ENCODE measurements at regions not wholly inside any gene's neighbourhood (a gene's known extent, or its start where the extent isn't known, plus 50 kb on each side); places are given as distances from the start of the nearest gene placed in this dataset.

DNA sequence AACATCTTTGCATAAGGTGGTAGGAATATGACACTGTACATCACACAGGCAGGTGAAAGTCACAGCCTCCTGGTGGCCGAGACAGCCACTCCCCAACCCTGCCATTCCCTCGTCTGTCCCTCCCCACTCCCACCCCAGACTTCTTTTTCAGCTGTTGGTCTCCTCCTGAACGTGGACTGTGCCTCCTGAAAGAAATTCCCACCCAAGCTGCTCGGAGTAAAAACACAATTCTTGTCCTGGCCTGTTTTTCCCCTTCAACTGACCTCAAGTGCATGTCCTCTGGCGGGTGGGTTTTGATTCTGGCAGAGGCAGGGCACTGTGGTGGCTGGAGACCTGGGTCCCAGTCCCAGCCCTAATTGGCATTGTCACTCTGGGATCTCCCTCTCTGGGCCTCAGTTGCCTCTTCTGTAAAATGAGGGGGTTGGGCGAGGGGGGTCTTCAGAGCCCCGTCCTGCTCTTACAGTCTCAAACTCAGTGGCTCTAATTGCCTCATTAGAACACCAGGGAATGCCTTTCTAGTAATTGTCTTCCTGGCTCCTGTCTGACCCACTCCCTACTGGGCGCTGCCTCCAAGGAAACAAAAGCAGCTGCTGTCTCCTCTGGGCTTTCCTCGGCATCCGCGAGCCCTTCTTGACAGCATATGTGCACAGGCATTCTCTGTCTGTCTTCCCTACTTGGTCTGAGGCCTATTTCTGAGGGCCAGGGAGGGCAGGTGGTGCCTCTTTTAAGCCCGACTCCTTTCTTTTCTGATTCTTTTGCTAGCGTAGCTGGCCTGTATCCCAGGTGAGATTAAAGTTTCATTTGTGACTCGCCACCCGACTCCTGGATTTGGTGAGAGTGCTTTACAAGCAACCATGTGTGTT, 186.6 kb upstream of the RMST start (continued):
- TF ChIP-seq, protein P1, sequence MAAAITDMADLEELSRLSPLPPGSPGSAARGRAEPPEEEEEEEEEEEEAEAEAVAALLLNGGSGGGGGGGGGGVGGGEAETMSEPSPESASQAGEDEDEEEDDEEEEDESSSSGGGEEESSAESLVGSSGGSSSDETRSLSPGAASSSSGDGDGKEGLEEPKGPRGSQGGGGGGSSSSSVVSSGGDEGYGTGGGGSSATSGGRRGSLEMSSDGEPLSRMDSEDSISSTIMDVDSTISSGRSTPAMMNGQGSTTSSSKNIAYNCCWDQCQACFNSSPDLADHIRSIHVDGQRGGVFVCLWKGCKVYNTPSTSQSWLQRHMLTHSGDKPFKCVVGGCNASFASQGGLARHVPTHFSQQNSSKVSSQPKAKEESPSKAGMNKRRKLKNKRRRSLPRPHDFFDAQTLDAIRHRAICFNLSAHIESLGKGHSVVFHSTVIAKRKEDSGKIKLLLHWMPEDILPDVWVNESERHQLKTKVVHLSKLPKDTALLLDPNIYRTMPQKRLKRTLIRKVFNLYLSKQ (tag by site-specific recombination; IDR thresholded peaks at IDR 0.05; ENCODE audit: borderline replicate concordance) = no peak
- TF ChIP-seq ZNF423 (tag by site-specific recombination; IDR thresholded peaks at IDR 0.05) (no peak), SCRT1 (tag by site-specific recombination; IDR thresholded peaks at IDR 0.05; ENCODE audit: borderline replicate concordance) (no peak), ZNF600 (tag by site-specific recombination; IDR thresholded peaks at IDR 0.05) (no peak), KLF1 (tag by site-specific recombination; IDR thresholded peaks at IDR 0.05) (no peak), RBAK (tag by site-specific recombination; IDR thresholded peaks at IDR 0.05) (no peak), ZNF341 (tag by site-specific recombination; IDR thresholded peaks at IDR 0.05; ENCODE audit: low read depth) (no peak), ZNF48 (tag by site-specific recombination; IDR thresholded peaks at IDR 0.05) (no peak), ZNF677 (tag by site-specific recombination; IDR thresholded peaks at IDR 0.05) (no peak), KLF7 (tag by site-specific recombination; IDR thresholded peaks at IDR 0.05; ENCODE audit: borderline replicate concordance) (no peak), ZNF174 (tag by site-specific recombination; IDR thresholded peaks at IDR 0.05) (no peak), ZNF580 (tag by site-specific recombination; IDR thresholded peaks at IDR 0.05) (no peak)
- TF ChIP-seq, protein P2, sequence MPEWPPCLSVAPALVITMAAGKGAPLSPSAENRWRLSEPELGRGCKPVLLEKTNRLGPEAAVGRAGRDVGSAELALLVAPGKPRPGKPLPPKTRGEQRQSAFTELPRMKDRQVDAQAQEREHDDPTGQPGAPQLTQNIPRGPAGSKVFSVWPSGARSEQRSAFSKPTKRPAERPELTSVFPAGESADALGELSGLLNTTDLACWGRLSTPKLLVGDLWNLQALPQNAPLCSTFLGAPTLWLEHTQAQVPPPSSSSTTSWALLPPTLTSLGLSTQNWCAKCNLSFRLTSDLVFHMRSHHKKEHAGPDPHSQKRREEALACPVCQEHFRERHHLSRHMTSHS (tag by site-specific recombination; IDR thresholded peaks at IDR 0.05) = no peak
- TF ChIP-seq, protein P3, sequence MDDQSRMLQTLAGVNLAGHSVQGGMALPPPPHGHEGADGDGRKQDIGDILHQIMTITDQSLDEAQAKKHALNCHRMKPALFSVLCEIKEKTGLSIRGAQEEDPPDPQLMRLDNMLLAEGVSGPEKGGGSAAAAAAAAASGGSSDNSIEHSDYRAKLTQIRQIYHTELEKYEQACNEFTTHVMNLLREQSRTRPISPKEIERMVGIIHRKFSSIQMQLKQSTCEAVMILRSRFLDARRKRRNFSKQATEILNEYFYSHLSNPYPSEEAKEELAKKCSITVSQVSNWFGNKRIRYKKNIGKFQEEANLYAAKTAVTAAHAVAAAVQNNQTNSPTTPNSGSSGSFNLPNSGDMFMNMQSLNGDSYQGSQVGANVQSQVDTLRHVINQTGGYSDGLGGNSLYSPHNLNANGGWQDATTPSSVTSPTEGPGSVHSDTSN (CRISPR knock-in tag; IDR thresholded peaks at IDR 0.05) = no peak

- CTCF ChIA-PET = interaction anchor here (0.6 kb wide), 1 partner anchor 381 kb away, joined by 3 read pairs; no protein-coding TSS in a partner anchor
- H3K27ac ChIP-seq (ENCODE audit: extremely low read depth, low read depth, low read length) = no peak overlapping the region
Measured at GRCh38 chr12:97276661-97277429, 185.8 kb upstream of the RMST start.

More at GRCh38 chr12:97276661-97277429, 185.8 kb upstream of the RMST start:
- POLR2A ChIA-PET = no interaction called here
- no peak overlapping the region for H3K4me3 ChIP-seq (ENCODE audit: low read depth, low read length)
- H3K36me3 ChIP-seq (ENCODE audit: control insufficient read depth in 2 of 2, insufficient read depth in 1 of 2, low read length in 2 of 2) = no peaks in the 10 kb centered on the region
- no peaks in the 10 kb centered on the region for H3K9me3 ChIP-seq (ENCODE audit: control insufficient read depth, insufficient read depth, low read depth, low read length)
- H3K4me1 ChIP-seq (ENCODE audit: control insufficient read depth, insufficient read depth, low read length) = no peaks in the 10 kb centered on the region
- no peak for TF ChIP-seq ZSCAN5A (tag by site-specific recombination; IDR thresholded peaks at IDR 0.05)
- no peak for TF ChIP-seq ZNF48 (tag by site-specific recombination; IDR thresholded peaks at IDR 0.05)
- no peak for TF ChIP-seq ZNF677 (tag by site-specific recombination; IDR thresholded peaks at IDR 0.05)
- no peak for TF ChIP-seq ZNF311 (tag by site-specific recombination; IDR thresholded peaks at IDR 0.05; ENCODE audit: borderline replicate concordance)
- TF ChIP-seq GLIS2 (tag by site-specific recombination; IDR thresholded peaks at IDR 0.05) = no peak
- no peak for TF ChIP-seq ZNF571 (tag by site-specific recombination; IDR thresholded peaks at IDR 0.05)
- TF ChIP-seq TRIM28 (IDR thresholded peaks at IDR 0.05; ENCODE audit: borderline replicate concordance, low read length) = no peak
- TF ChIP-seq SETDB1 (IDR thresholded peaks at IDR 0.05; ENCODE audit: insufficient read length, low read length) = no peak
- no peak for TF ChIP-seq ZNF133 (tag by site-specific recombination; IDR thresholded peaks at IDR 0.05)
- no peak for TF ChIP-seq ZNF792 (tag by site-specific recombination; IDR thresholded peaks at IDR 0.05)
- TF ChIP-seq ZNF600 (tag by site-specific recombination; IDR thresholded peaks at IDR 0.05) = no peak
